Spleen (tissue), 11 donors: ENCODE measurements at regions not wholly inside any gene's neighbourhood (a gene's known extent, or its start where the extent isn't known, plus 50 kb on each side); places are given as distances from the start of the nearest gene placed in this dataset.

ENCODE experiments used
- DNase-seq: peaks from one replicate; pipeline ENCODE4 v3.0.0-alpha.2; 2020
- H3K27ac ChIP-seq, 8 donors: fragments of 200-600 bp; sonication (generic) in 7 of 8; 1 replicate in 4 of 8; 2 replicates in 4 of 8; pipeline versions ENCODE4 v1.5.0 to v1.8.0; 2016 to 2021; ENCODE audit warnings: inconsistent platforms in 4 of 8, mild to moderate bottlenecking in 4 of 8, moderate library complexity in 1 of 8
- H3K27me3 ChIP-seq, 7 donors: fragments of 200-600 bp; sonication (generic) in 6 of 7; replicated peaks in 1 of 7; 1 replicate in 4 of 7; 2 replicates in 3 of 7; pipeline versions ENCODE4 v1.5.0 to v1.8.0; 2016 to 2021; ENCODE audit warnings: inconsistent platforms in 3 of 7, mild to moderate bottlenecking in 1 of 7
- H3K36me3 ChIP-seq, 6 donors: fragments of 200-600 bp; sonication (generic) in 5 of 6; 1 replicate in 4 of 6; 2 replicates in 2 of 6; pipeline versions ENCODE4 v1.5.0 to v1.8.0; 2016 to 2021; ENCODE audit warnings: inconsistent platforms in 2 of 6
- H3K4me1 ChIP-seq, 6 donors: fragments of 200-600 bp; sonication (generic) in 5 of 6; 1 replicate in 3 of 6; 2 replicates in 3 of 6; pipeline versions ENCODE4 v1.5.0 to v1.8.0; 2016 to 2021; ENCODE audit warnings: inconsistent platforms in 3 of 6
- H3K4me3 ChIP-seq, 8 donors: fragments of 200-600 bp; sonication (generic) in 7 of 8; 1 replicate in 4 of 8; 2 replicates in 4 of 8; pipeline versions ENCODE4 v1.5.0 to v1.8.0; 2016 to 2021; ENCODE audit warnings: inconsistent platforms in 4 of 8, mild to moderate bottlenecking in 4 of 8, moderate library complexity in 2 of 8
- H3K9me3 ChIP-seq, 8 donors: fragments of 200-600 bp; sonication (generic) in 7 of 8; 1 replicate in 4 of 8; 2 replicates in 4 of 8; pipeline versions ENCODE4 v1.5.0 to v1.8.0; 2016 to 2021; ENCODE audit warnings: inconsistent platforms in 4 of 8
- POLR2A ChIP-seq, 3 donors: fragments of 450-650 bp; IDR thresholded peaks; one replicate each; pipeline ENCODE4 v1.5.1; 2017; ENCODE audit warnings: antibody characterized with exemption in 3 of 3, mild to moderate bottlenecking in 1 of 3
- POLR2AphosphoS5 ChIP-seq, 3 donors: sonication (generic); formaldehyde crosslinking; IDR thresholded peaks; one replicate each; pipeline ENCODE4 v1.5.1; 2017; ENCODE audit warnings: antibody characterized with exemption in 3 of 3
- WGBS, 5 donors: extraction: QIAGEN DNeasy Blood & Tissue Kit in 3 of 5; methylation state at CpG; one replicate each; pipeline versions ENCODE4 v1.1.5 to v1.1.7; 2013 to 2018; 5-methylcytosine and 5-hydroxymethylcytosine counted together
- intact Hi-C: fragments of 100-400 bp; cut with DNase I; formaldehyde crosslinking; loops from one replicate; pipeline ENCODE4 v1.15.0; 2023; ENCODE audit warnings: low total_unique reads
- TF ChIP-seq, protein P1 (sequence below), 11 experiments: fragments of 200-600 bp in 7 of 11; fragments of 450-650 bp in 4 of 11; sonication (generic) in 4 of 11; IDR thresholded peaks in 8 of 11; conservative IDR thresholded peaks in 3 of 11; 1 replicate in 7 of 11; 2 replicates in 4 of 11; pipeline versions ENCODE4 v1.4.0 to v1.8.0; 2016 to 2021; ENCODE audit warnings: antibody characterized with exemption in 11 of 11, inconsistent platforms in 4 of 11, mild to moderate bottlenecking in 1 of 11
- donor health status: healthy with polysubstance abuse.
- donor health status: DM: no; HTN: no; CAD: no; lungs with moderate emphysema.
- donor health status: DM: no; HTN: no; CAD: no.
- donor health status: Bipolar disorder and iron deficiency.
- donor health status: healthy.
- donor health status: DM: no; HTN: no; CAD: no.
- donor health status: DM: yes; HTN: yes; CAD: no.

GRCh38 chr6:126181173-126181741 is 158.7 kb upstream of the CENPW start:
- H3K27me3 ChIP-seq = no peaks in the 10 kb centered on the region
- H3K9me3 ChIP-seq = no peaks in the 10 kb centered on the region
- DNase-seq = no peak
- H3K27ac ChIP-seq = no peak overlapping the region
- no peak overlapping the region for H3K4me3 ChIP-seq
- no peaks in the 10 kb centered on the region for H3K36me3 ChIP-seq
- intact Hi-C loops = no loop called here
- no peaks in the 10 kb centered on the region for H3K4me1 ChIP-seq
- TF ChIP-seq POLR2AphosphoS5 (IDR thresholded peaks at IDR 0.05) (no peak), POLR2A (IDR thresholded peaks at IDR 0.05) (no peak)
- TF ChIP-seq, protein P1, sequence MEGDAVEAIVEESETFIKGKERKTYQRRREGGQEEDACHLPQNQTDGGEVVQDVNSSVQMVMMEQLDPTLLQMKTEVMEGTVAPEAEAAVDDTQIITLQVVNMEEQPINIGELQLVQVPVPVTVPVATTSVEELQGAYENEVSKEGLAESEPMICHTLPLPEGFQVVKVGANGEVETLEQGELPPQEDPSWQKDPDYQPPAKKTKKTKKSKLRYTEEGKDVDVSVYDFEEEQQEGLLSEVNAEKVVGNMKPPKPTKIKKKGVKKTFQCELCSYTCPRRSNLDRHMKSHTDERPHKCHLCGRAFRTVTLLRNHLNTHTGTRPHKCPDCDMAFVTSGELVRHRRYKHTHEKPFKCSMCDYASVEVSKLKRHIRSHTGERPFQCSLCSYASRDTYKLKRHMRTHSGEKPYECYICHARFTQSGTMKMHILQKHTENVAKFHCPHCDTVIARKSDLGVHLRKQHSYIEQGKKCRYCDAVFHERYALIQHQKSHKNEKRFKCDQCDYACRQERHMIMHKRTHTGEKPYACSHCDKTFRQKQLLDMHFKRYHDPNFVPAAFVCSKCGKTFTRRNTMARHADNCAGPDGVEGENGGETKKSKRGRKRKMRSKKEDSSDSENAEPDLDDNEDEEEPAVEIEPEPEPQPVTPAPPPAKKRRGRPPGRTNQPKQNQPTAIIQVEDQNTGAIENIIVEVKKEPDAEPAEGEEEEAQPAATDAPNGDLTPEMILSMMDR (IDR thresholded peaks at IDR 0.05 in 8 of 11, conservative IDR thresholded peaks at IDR 0.05 in 3 of 11) = no peak

- Histone ChIP-seq H3K27me3 (no peaks in the 10 kb centered on the region), H3K36me3 (no peaks in the 10 kb centered on the region), H3K4me1 (no peaks in the 10 kb centered on the region), H3K4me3 (no peak overlapping the region), H3K9me3 (no peaks in the 10 kb centered on the region), H3K27ac (no peak overlapping the region)
- TF ChIP-seq POLR2AphosphoS5 (IDR thresholded peaks at IDR 0.05) (no peak), POLR2A (IDR thresholded peaks at IDR 0.05) (no peak)
- TF ChIP-seq, protein P1 (IDR thresholded peaks at IDR 0.05 in 8 of 11, conservative IDR thresholded peaks at IDR 0.05 in 3 of 11) = no peak
- intact Hi-C loops = no loop called here
- DNase-seq = no peak
- 75 to 87% (median 87%) methylated on average over 3 of the region's 3 CpGs for WGBS, 5 donors
These were observed 158.0 kb upstream of the CENPW start for GRCh38 chr6:126181890-126182289.

- intact Hi-C loops = no loop called here
- Histone ChIP-seq H3K4me1 (no peaks in the 10 kb centered on the region), H3K9me3 (no peaks in the 10 kb centered on the region), H3K27me3 (no peaks in the 10 kb centered on the region), H3K36me3 (no peaks in the 10 kb centered on the region), H3K4me3 (no peak overlapping the region), H3K27ac (no peak overlapping the region)
- 77 to 90% (median 82%) methylated on average over 2 of the region's 2 CpGs for WGBS, 5 donors
- no peak for DNase-seq
- TF ChIP-seq POLR2A (IDR thresholded peaks at IDR 0.05) = no peak
- TF ChIP-seq, protein P1 (IDR thresholded peaks at IDR 0.05 in 8 of 11, conservative IDR thresholded peaks at IDR 0.05 in 3 of 11) = no peak
- TF ChIP-seq POLR2AphosphoS5 (IDR thresholded peaks at IDR 0.05) = no peak
These were observed 157.1 kb upstream of the CENPW start for GRCh38 chr6:126182650-126183311.

DNA sequence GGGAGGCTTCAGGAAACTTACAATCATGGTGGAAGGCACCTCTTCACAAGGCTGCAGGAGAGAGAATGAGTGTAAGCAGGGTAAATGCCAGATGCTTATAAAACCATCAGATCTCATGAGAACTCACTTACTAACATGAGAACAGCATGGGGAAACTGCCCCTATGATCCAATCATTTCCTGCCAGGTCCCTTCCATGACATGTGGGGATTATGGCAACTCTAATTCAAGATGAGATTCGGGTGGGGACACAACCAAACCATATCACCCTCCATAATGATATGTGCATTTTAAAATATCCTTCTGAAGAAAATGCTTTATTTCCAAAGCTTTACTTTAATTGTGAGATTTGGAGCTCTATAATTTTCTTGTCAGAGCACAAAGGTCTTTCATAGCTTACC is 154.1 kb upstream of the CENPW start:
- Histone ChIP-seq H3K4me1 (no peaks in the 10 kb centered on the region), H3K9me3 (no peaks in the 10 kb centered on the region), H3K4me3 (no peak overlapping the region), H3K27me3 (no peaks in the 10 kb centered on the region), H3K36me3 (no peaks in the 10 kb centered on the region), H3K27ac (no peak overlapping the region)
- no peak for TF ChIP-seq POLR2A (IDR thresholded peaks at IDR 0.05)
- no peak for TF ChIP-seq POLR2AphosphoS5 (IDR thresholded peaks at IDR 0.05)
- TF ChIP-seq, protein P1 (IDR thresholded peaks at IDR 0.05 in 8 of 11, conservative IDR thresholded peaks at IDR 0.05 in 3 of 11) = no peak
- intact Hi-C loops = no loop called here
- no peak for DNase-seq
- 82 to 88% (median 86%) methylated on average over 1 of the region's 1 CpG for WGBS, 5 donors
